OCI-LY1 (cell line): ENCODE measurements at regions not wholly inside any gene's neighbourhood (a gene's known extent, or its start where the extent isn't known, plus 50 kb on each side); places are given as distances from the start of the nearest gene placed in this dataset.

Source experiments
- H2AFZ ChIP-seq: fragments of 200-600 bp; sonication (generic), shearing (Covaris generic); 2 replicates; pipeline ENCODE4 v1.6.0; 2014; ENCODE audit warnings: antibody characterized with exemption, mild to moderate bottlenecking, low read length
- H3F3A ChIP-seq: fragments of 200-600 bp; sonication (generic), shearing (Covaris generic); 2 replicates; pipeline ENCODE4 v1.6.0; 2014; ENCODE audit warnings: mild to moderate bottlenecking, antibody characterized with exemption, low read length, moderate library complexity; ENCODE audit not compliant: insufficient read depth
- H3K27ac ChIP-seq: fragments of 200-600 bp; sonication (generic); 2 replicates; pipeline ENCODE4 v1.5.1; 2014; ENCODE audit warnings: low read length, mixed run types, mild to moderate bottlenecking, low read depth; ENCODE audit not compliant: poor library complexity, severe bottlenecking
- H3K27me3 ChIP-seq: fragments of 200-600 bp; sonication (generic); 2 replicates; pipeline ENCODE4 v1.6.0; 2014; ENCODE audit warnings: antibody characterized with exemption, mild to moderate bottlenecking, low read length, moderate library complexity; ENCODE audit not compliant: insufficient read depth
- H3K36me3 ChIP-seq: fragments of 200-600 bp; sonication (generic); 2 replicates; pipeline ENCODE4 v1.6.1; 2014; ENCODE audit warnings: mild to moderate bottlenecking, antibody characterized with exemption, low read length, moderate library complexity, mixed read lengths; ENCODE audit not compliant: insufficient read depth
- H3K4me1 ChIP-seq: fragments of 200-600 bp; sonication (generic); 2 replicates; pipeline ENCODE4 v1.5.1; 2014; ENCODE audit warnings: mild to moderate bottlenecking, low read length, moderate library complexity; ENCODE audit not compliant: insufficient read depth, severe bottlenecking
- H3K4me2 ChIP-seq: fragments of 200-600 bp; sonication (generic), shearing (Covaris generic); 2 replicates; pipeline ENCODE4 v1.6.1; 2014; ENCODE audit warnings: low read length
- H3K4me3 ChIP-seq: fragments of 200-600 bp; sonication (generic); 2 replicates; pipeline ENCODE4 v1.5.1; 2014; ENCODE audit warnings: low read length, low read depth, mild to moderate bottlenecking, mixed read lengths; ENCODE audit not compliant: poor library complexity, severe bottlenecking
- H3K79me2 ChIP-seq: fragments of 200-600 bp; shearing (Covaris generic); 2 replicates; pipeline ENCODE4 v1.6.1; 2016; ENCODE audit warnings: mixed run types, low read length, mixed read lengths; ENCODE audit not compliant: insufficient read depth
- H3K9ac ChIP-seq: fragments of 200-600 bp; sonication (generic), shearing (Covaris generic); 2 replicates; pipeline ENCODE4 v1.6.1; 2014; ENCODE audit warnings: mild to moderate bottlenecking, low read length, mixed read lengths
- H3K9me2 ChIP-seq: fragments of 200-600 bp; sonication (generic), shearing (Covaris generic); 2 replicates; pipeline ENCODE4 v1.6.1; 2014; ENCODE audit warnings: low read depth, mild to moderate bottlenecking, low read length, mixed read lengths
- H3K9me3 ChIP-seq: fragments of 200-600 bp; shearing (Covaris generic); 2 replicates; pipeline ENCODE4 v1.6.1; 2014; ENCODE audit warnings: low read length, mixed read lengths
- H4K20me1 ChIP-seq: fragments of 200-600 bp; sonication (generic), shearing (Covaris generic); 2 replicates; pipeline ENCODE4 v1.6.0; 2016; ENCODE audit warnings: mild to moderate bottlenecking, low read length; ENCODE audit not compliant: insufficient read depth
- CTCF ChIP-seq: fragments of 200-600 bp; sonication (generic), shearing (Covaris generic); IDR thresholded peaks from 2 replicates; pipeline ENCODE4 v1.5.1; 2017; ENCODE audit warnings: mild to moderate bottlenecking, antibody characterized with exemption, low read length, moderate library complexity, mixed read lengths
- EZH2 ChIP-seq: fragments of 200-600 bp; sonication (generic), shearing (Covaris generic); IDR thresholded peaks from 2 replicates; pipeline ENCODE4 v1.8.0; 2017; ENCODE audit warnings: borderline replicate concordance, mixed run types, mild to moderate bottlenecking, antibody characterized with exemption, low read length, moderate library complexity, mixed read lengths

GRCh38 chr13:47281991-47282390, 385.1 kb upstream of the HTR2A start:
- no peaks in the 10 kb centered on the region for H4K20me1 ChIP-seq
- no peaks in the 10 kb centered on the region for H3K9me2 ChIP-seq
- H3K9ac ChIP-seq = no peak overlapping the region
- H3K27me3 ChIP-seq = no peaks in the 10 kb centered on the region
- H3K27ac ChIP-seq = no peak overlapping the region
- no peaks in the 10 kb centered on the region for H3K9me3 ChIP-seq
- no peaks in the 10 kb centered on the region for H3K79me2 ChIP-seq
- no peaks in the 10 kb centered on the region for H3F3A ChIP-seq
- H3K4me2 ChIP-seq = no peak overlapping the region
- no peak overlapping the region for H3K4me3 ChIP-seq
- H3K4me1 ChIP-seq = no peaks in the 10 kb centered on the region
- no peaks in the 10 kb centered on the region for H3K36me3 ChIP-seq
- H2AFZ ChIP-seq = no peak overlapping the region
- TF ChIP-seq EZH2 = no peak
- no peak for TF ChIP-seq CTCF

- no peak overlapping the region for H3K4me2 ChIP-seq
Measured at GRCh38 chr13:47279920-47280319, 383.1 kb upstream of the HTR2A start.

GRCh38 chr13:47277774-47278173, 380.9 kb upstream of the HTR2A start:
- Histone ChIP-seq H3K4me3 (no peak overlapping the region), H2AFZ (no peak overlapping the region), H3K36me3 (no peaks in the 10 kb centered on the region), H3K9ac (no peak overlapping the region), H3K27me3 (no peaks in the 10 kb centered on the region), H4K20me1 (no peaks in the 10 kb centered on the region), H3K4me2 (no peak overlapping the region), H3K9me3 (no peaks in the 10 kb centered on the region), H3K4me1 (no peaks in the 10 kb centered on the region), H3F3A (no peaks in the 10 kb centered on the region), H3K27ac (no peak overlapping the region), H3K9me2 (no peaks in the 10 kb centered on the region), H3K79me2 (no peaks in the 10 kb centered on the region)
- TF ChIP-seq CTCF (no peak), EZH2 (no peak)

More at GRCh38 chr13:47279920-47280319, 383.1 kb upstream of the HTR2A start:
- Histone ChIP-seq H3F3A (no peaks in the 10 kb centered on the region), H2AFZ (no peak overlapping the region), H4K20me1 (no peaks in the 10 kb centered on the region), H3K9ac (no peak overlapping the region), H3K4me3 (no peak overlapping the region), H3K27ac (no peak overlapping the region), H3K79me2 (no peaks in the 10 kb centered on the region), H3K9me3 (no peaks in the 10 kb centered on the region), H3K27me3 (no peaks in the 10 kb centered on the region), H3K9me2 (no peaks in the 10 kb centered on the region), H3K4me1 (no peaks in the 10 kb centered on the region), H3K36me3 (no peaks in the 10 kb centered on the region)
- TF ChIP-seq EZH2 = no peak
- no peak for TF ChIP-seq CTCF
